Ectodermal cell (in vitro differentiated cells): ENCODE measurements at regions not wholly inside any gene's neighbourhood (a gene's known extent, or its start where the extent isn't known, plus 50 kb on each side); places are given as distances from the start of the nearest gene placed in this dataset.
"Not testable (repeated sequence)": the region's sequence is repeated elsewhere in the genome, so short reads cannot be mapped to it uniquely, and the experiment has no call there.

Source experiments
- H3K27ac ChIP-seq: 2 replicates; pipeline ENCODE4 v1.7.0; 2013; ENCODE audit warnings: mild to moderate bottlenecking, low read depth, low read length; ENCODE audit not compliant: insufficient read depth, poor library complexity, severe bottlenecking
- H3K27me3 ChIP-seq: 2 replicates; pipeline ENCODE4 v1.7.0; 2013; ENCODE audit warnings: mild to moderate bottlenecking, low read length; ENCODE audit not compliant: insufficient read depth, control insufficient read depth, poor library complexity, severe bottlenecking
- H3K36me3 ChIP-seq: one replicate; pipeline ENCODE4 v1.7.0; 2013; ENCODE audit warnings: low read length; ENCODE audit not compliant: control insufficient read depth, insufficient read depth
- H3K4me1 ChIP-seq: one replicate; pipeline ENCODE4 v1.7.0; 2013; ENCODE audit warnings: low read length; ENCODE audit not compliant: control insufficient read depth, insufficient read depth
- H3K4me3 ChIP-seq: 2 replicates; pipeline ENCODE4 v1.7.0; 2013; ENCODE audit warnings: low read depth, low read length, control low read depth; ENCODE audit not compliant: insufficient read depth
- H3K9me3 ChIP-seq: 2 replicates; pipeline ENCODE4 v1.7.0; 2013; ENCODE audit warnings: mild to moderate bottlenecking, low read length, moderate library complexity; ENCODE audit not compliant: control insufficient read depth
- WGBS, 2 experiments: methylation state at CpG; one replicate each; pipeline ENCODE4 v1.1.7; 2013; ENCODE audit warnings: missing lambda C conversion rate in 2 of 2; 5-methylcytosine and 5-hydroxymethylcytosine counted together

- 83 to 84% methylated on average over 6 of the region's 6 CpGs for WGBS, 2 experiments
- Histone ChIP-seq H3K27me3 (no peaks in the 10 kb centered on the region), H3K4me3 (no peak overlapping the region), H3K27ac (no peak overlapping the region), H3K9me3 (no peaks in the 10 kb centered on the region), H3K36me3 (no peaks in the 10 kb centered on the region), H3K4me1 (no peaks in the 10 kb centered on the region)
Measured at GRCh38 chr6:9236443-9236842, 801.1 kb upstream of the SLC35B3 start.

GRCh38 chr6:9233686-9234085 is 798.3 kb upstream of the SLC35B3 start:
- Histone ChIP-seq H3K9me3 (no peaks in the 10 kb centered on the region), H3K4me1 (no peaks in the 10 kb centered on the region), H3K4me3 (no peak overlapping the region), H3K27me3 (no peaks in the 10 kb centered on the region), H3K36me3 (no peaks in the 10 kb centered on the region), H3K27ac (no peak overlapping the region)
- WGBS, 2 experiments, result 98 to 100% methylated on average over 1 of the region's 1 CpG

GRCh38 chr6:9233226-9233625 is 797.9 kb upstream of the SLC35B3 start:
- H3K4me1 ChIP-seq, result no peaks in the 10 kb centered on the region
- H3K9me3 ChIP-seq, result no peaks in the 10 kb centered on the region
- no peaks in the 10 kb centered on the region for H3K36me3 ChIP-seq
- WGBS, 2 experiments, result 88 to 97% methylated on average over 2 of the region's 2 CpGs
- H3K4me3 ChIP-seq, result no peak overlapping the region
- no peak overlapping the region for H3K27ac ChIP-seq
- no peaks in the 10 kb centered on the region for H3K27me3 ChIP-seq

- Histone ChIP-seq H3K27ac (no peak overlapping the region), H3K27me3 (no peaks in the 10 kb centered on the region)
- 93 to 95% methylated on average over 3 of the region's 3 CpGs for WGBS, 2 experiments
Measured at GRCh38 chr6:9225441-9225871, 790.1 kb upstream of the SLC35B3 start.

GRCh38 chr6:9224539-9224938 is 789.2 kb upstream of the SLC35B3 start:
- no peaks in the 10 kb centered on the region for H3K4me1 ChIP-seq
- H3K9me3 ChIP-seq, result no peaks in the 10 kb centered on the region
- no peaks in the 10 kb centered on the region for H3K27me3 ChIP-seq
- no peak overlapping the region for H3K4me3 ChIP-seq
- no peaks in the 10 kb centered on the region for H3K36me3 ChIP-seq
- 88 to 93% methylated on average over 1 of the region's 1 CpG for WGBS, 2 experiments
- no peak overlapping the region for H3K27ac ChIP-seq

More at GRCh38 chr6:9225441-9225871, 790.1 kb upstream of the SLC35B3 start:
- no peaks in the 10 kb centered on the region for H3K36me3 ChIP-seq
- H3K4me3 ChIP-seq, result no peak overlapping the region
- H3K9me3 ChIP-seq, result no peaks in the 10 kb centered on the region
- no peaks in the 10 kb centered on the region for H3K4me1 ChIP-seq

- H3K27ac ChIP-seq, H3K4me1 ChIP-seq, H3K4me3 ChIP-seq, H3K36me3 ChIP-seq, H3K9me3 ChIP-seq, H3K27me3 ChIP-seq: not testable (repeated sequence)
- 92 to 94% methylated on average over 8 of the region's 8 CpGs for WGBS, 2 experiments
Measured at GRCh38 chr6:9213717-9214116, 778.4 kb upstream of the SLC35B3 start.

- Histone ChIP-seq H3K9me3 (no peaks in the 10 kb centered on the region), H3K4me3 (no peak overlapping the region), H3K27ac (no peak overlapping the region), H3K4me1 (no peaks in the 10 kb centered on the region), H3K36me3 (no peaks in the 10 kb centered on the region), H3K27me3 (no peaks in the 10 kb centered on the region)
- 92 to 94% methylated on average over 2 of the region's 3 CpGs for WGBS, 2 experiments
Measured at GRCh38 chr6:9208966-9209365, 773.6 kb upstream of the SLC35B3 start.

GRCh38 chr6:9205645-9206044 is 770.3 kb upstream of the SLC35B3 start:
- H3K9me3 ChIP-seq, result no peaks in the 10 kb centered on the region
- no peaks in the 10 kb centered on the region for H3K36me3 ChIP-seq
- no peak overlapping the region for H3K4me3 ChIP-seq
- no peaks in the 10 kb centered on the region for H3K4me1 ChIP-seq
- H3K27me3 ChIP-seq, result no peaks in the 10 kb centered on the region
- no peak overlapping the region for H3K27ac ChIP-seq
- WGBS, 2 experiments, result no CpG with 5 or more reads among the region's 1 CpG

- H3K27ac ChIP-seq, result no peak overlapping the region
- no peaks in the 10 kb centered on the region for H3K36me3 ChIP-seq
- no peaks in the 10 kb centered on the region for H3K9me3 ChIP-seq
- 100% methylated on average over 1 of the region's 1 CpG; no CpG with 5 or more reads in 1 of the 2 experiments for WGBS, 2 experiments
- no peaks in the 10 kb centered on the region for H3K27me3 ChIP-seq
- no peak overlapping the region for H3K4me3 ChIP-seq
- no peaks in the 10 kb centered on the region for H3K4me1 ChIP-seq
Measured at GRCh38 chr6:9204171-9204570, 768.8 kb upstream of the SLC35B3 start.

- Histone ChIP-seq H3K36me3 (no peaks in the 10 kb centered on the region), H3K4me3 (no peak overlapping the region), H3K4me1 (no peaks in the 10 kb centered on the region), H3K27me3 (no peaks in the 10 kb centered on the region), H3K9me3 (no peaks in the 10 kb centered on the region), H3K27ac (no peak overlapping the region)
Measured at GRCh38 chr6:9200712-9201111, 765.4 kb upstream of the SLC35B3 start.

GRCh38 chr6:9197726-9198125 is 762.4 kb upstream of the SLC35B3 start:
- Histone ChIP-seq H3K9me3 (no peaks in the 10 kb centered on the region), H3K27me3 (no peaks in the 10 kb centered on the region), H3K4me3 (no peak overlapping the region), H3K36me3 (no peaks in the 10 kb centered on the region), H3K4me1 (no peaks in the 10 kb centered on the region), H3K27ac (no peak overlapping the region)
- WGBS, 2 experiments, result 93 to 100% methylated on average over 2 of the region's 3 CpGs
